M059J (cell line): ENCODE measurements at regions not wholly inside any gene's neighbourhood (a gene's known extent, or its start where the extent isn't known, plus 50 kb on each side); places are given as distances from the start of the nearest gene placed in this dataset.

Source experiments
- DNase-seq: peaks from one replicate; pipeline ENCODE4 v3.0.0-alpha.2; 2012; ENCODE audit warnings: low read depth

- no peak for DNase-seq
Measured at GRCh38 chr15:47997195-47998080, 123.4 kb upstream of the SLC24A5 start.

GRCh38 chr15:47998619-47999019, 122.2 kb upstream of the SLC24A5 start:
- DNase-seq, result no peak

GRCh38 chr15:48001393-48002039, 119.3 kb upstream of the SLC24A5 start:
- no peak for DNase-seq

GRCh38 chr15:48002767-48003166, 118.0 kb upstream of the SLC24A5 start:
- DNase-seq, result no peak

GRCh38 chr15:48003441-48003840, 117.3 kb upstream of the SLC24A5 start:
- DNase-seq, result no peak

GRCh38 chr15:48005077-48005476, 115.7 kb upstream of the SLC24A5 start:
- DNase-seq, result no peak

GRCh38 chr15:48006031-48006511, 114.7 kb upstream of the SLC24A5 start:
- peak; percentile 13 for DNase-seq

- DNase-seq, result no peak
Measured at GRCh38 chr15:48010316-48010715, 110.5 kb upstream of the SLC24A5 start.

- no peak for DNase-seq
Measured at GRCh38 chr15:48012191-48012590, 108.6 kb upstream of the SLC24A5 start.

GRCh38 chr15:48016865-48017264, 103.9 kb upstream of the SLC24A5 start:
- no peak for DNase-seq

- no peak for DNase-seq
Measured at GRCh38 chr15:48017747-48018146, 103.0 kb upstream of the SLC24A5 start.

- DNase-seq, result no peak
Measured at GRCh38 chr15:48020166-48020565, 100.6 kb upstream of the SLC24A5 start.

- peak; percentile 17 for DNase-seq
Measured at GRCh38 chr15:48021336-48022086, 99.3 kb upstream of the SLC24A5 start.

- no peak for DNase-seq
Measured at GRCh38 chr15:48025118-48025517, 95.7 kb upstream of the SLC24A5 start.

- DNase-seq, result no peak
Measured at GRCh38 chr15:48028712-48029111, 92.1 kb upstream of the SLC24A5 start.

- DNase-seq, result no peak
Measured at GRCh38 chr15:48029642-48030041, 91.1 kb upstream of the SLC24A5 start.

GRCh38 chr15:48031466-48031865, 89.3 kb upstream of the SLC24A5 start:
- no peak for DNase-seq

GRCh38 chr15:48031973-48032372, 88.8 kb upstream of the SLC24A5 start:
- DNase-seq, result no peak

- no peak for DNase-seq
Measured at GRCh38 chr15:48032911-48033310, 87.9 kb upstream of the SLC24A5 start.

- DNase-seq, result no peak
Measured at GRCh38 chr15:48038221-48038620, 82.6 kb upstream of the SLC24A5 start.

- peak; percentile 43 for DNase-seq
Measured at GRCh38 chr15:48040166-48040817, 80.5 kb upstream of the SLC24A5 start.

- DNase-seq, result no peak
Measured at GRCh38 chr15:48041454-48041853, 79.3 kb upstream of the SLC24A5 start.
